Thyroid gland (tissue), 4 donors: ENCODE measurements at regions not wholly inside any gene's neighbourhood (a gene's known extent, or its start where the extent isn't known, plus 50 kb on each side); places are given as distances from the start of the nearest gene placed in this dataset.

Source experiments
- DNase-seq, 2 donors: peaks; one replicate each; pipeline ENCODE4 v3.0.0-alpha.2; 2019
- H3K27ac ChIP-seq, 3 donors: fragments of 200-600 bp; sonication (generic); 1 replicate in 2 of 3; 2 replicates in 1 of 3; pipeline ENCODE4 v1.5.1; 2016 to 2019; ENCODE audit warnings: mild to moderate bottlenecking in 1 of 3, moderate library complexity in 1 of 3
- H3K27me3 ChIP-seq: fragments of 200-600 bp; sonication (generic); one replicate; pipeline ENCODE4 v1.5.1; 2019
- H3K36me3 ChIP-seq, 2 donors: fragments of 200-600 bp; sonication (generic); one replicate each; pipeline ENCODE4 v1.5.1; 2016 to 2019
- H3K4me1 ChIP-seq, 2 donors: fragments of 200-600 bp; sonication (generic); one replicate each; pipeline ENCODE4 v1.5.1; 2017 to 2019
- H3K4me3 ChIP-seq, 3 donors: fragments of 200-600 bp; sonication (generic); replicated peaks in 1 of 3; 1 replicate in 2 of 3; 2 replicates in 1 of 3; pipeline ENCODE4 v1.5.1; 2016; ENCODE audit warnings: mild to moderate bottlenecking in 1 of 3
- H3K9me3 ChIP-seq: fragments of 200-600 bp; sonication (generic); one replicate; pipeline ENCODE4 v1.5.1; 2017
- POLR2A ChIP-seq, 2 donors: fragments of 450-650 bp; IDR thresholded peaks; one replicate each; pipeline ENCODE4 v1.6.1; 2017; ENCODE audit warnings: antibody characterized with exemption in 2 of 2, mild to moderate bottlenecking in 2 of 2, moderate library complexity in 1 of 2
- WGBS, 2 donors: methylation state at CpG; one replicate each; pipeline ENCODE4 v1.1.5; 2017; 5-methylcytosine and 5-hydroxymethylcytosine counted together
- intact Hi-C: fragments of 100-400 bp; cut with DNase I; formaldehyde crosslinking; loops from one replicate; pipeline ENCODE4 v1.15.1; 2023
- TF ChIP-seq, protein P1 (sequence below), 6 experiments: fragments of 200-600 bp in 3 of 6; fragments of 450-650 bp in 3 of 6; sonication (generic) in 3 of 6; IDR thresholded peaks; one replicate each; pipeline ENCODE4 v1.5.1; 2016 to 2019; ENCODE audit warnings: antibody characterized with exemption in 6 of 6, mild to moderate bottlenecking in 2 of 6, inconsistent platforms in 1 of 6, moderate library complexity in 1 of 6

DNA sequence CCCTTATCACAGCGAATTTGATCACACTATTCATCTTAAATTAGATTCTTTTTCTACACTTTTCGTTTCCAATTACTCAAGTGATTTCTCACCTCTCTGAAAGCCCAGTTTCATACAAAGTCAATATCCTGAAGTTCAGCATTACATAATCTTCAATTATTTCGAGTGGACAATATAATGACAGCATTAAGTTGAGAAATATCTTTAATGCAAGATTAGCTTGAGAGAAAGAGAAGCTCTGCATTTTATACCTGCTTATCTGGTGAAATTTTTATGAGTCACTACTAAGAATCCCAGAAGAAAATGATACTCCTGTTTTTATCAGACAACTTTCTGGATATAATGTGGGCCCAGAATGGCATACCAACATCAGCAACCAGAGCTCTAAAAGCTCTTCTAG, 509.6 kb downstream of the KCNJ2 start:
- DNase-seq = no peak
- Histone ChIP-seq H3K36me3 (no peaks in the 10 kb centered on the region), H3K4me1 (no peaks in the 10 kb centered on the region), H3K9me3 (no peaks in the 10 kb centered on the region), H3K4me3 (no peak overlapping the region), H3K27me3 (no peaks in the 10 kb centered on the region), H3K27ac (no peak overlapping the region)
- intact Hi-C loops = no loop called here
- WGBS, 2 donors = 77 to 81% methylated on average over 3 of the region's 3 CpGs
- TF ChIP-seq POLR2A (IDR thresholded peaks at IDR 0.05) = no peak
- TF ChIP-seq, protein P1, sequence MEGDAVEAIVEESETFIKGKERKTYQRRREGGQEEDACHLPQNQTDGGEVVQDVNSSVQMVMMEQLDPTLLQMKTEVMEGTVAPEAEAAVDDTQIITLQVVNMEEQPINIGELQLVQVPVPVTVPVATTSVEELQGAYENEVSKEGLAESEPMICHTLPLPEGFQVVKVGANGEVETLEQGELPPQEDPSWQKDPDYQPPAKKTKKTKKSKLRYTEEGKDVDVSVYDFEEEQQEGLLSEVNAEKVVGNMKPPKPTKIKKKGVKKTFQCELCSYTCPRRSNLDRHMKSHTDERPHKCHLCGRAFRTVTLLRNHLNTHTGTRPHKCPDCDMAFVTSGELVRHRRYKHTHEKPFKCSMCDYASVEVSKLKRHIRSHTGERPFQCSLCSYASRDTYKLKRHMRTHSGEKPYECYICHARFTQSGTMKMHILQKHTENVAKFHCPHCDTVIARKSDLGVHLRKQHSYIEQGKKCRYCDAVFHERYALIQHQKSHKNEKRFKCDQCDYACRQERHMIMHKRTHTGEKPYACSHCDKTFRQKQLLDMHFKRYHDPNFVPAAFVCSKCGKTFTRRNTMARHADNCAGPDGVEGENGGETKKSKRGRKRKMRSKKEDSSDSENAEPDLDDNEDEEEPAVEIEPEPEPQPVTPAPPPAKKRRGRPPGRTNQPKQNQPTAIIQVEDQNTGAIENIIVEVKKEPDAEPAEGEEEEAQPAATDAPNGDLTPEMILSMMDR (IDR thresholded peaks at IDR 0.05) = no peak

GRCh38 chr17:70683936-70684335, 514.6 kb downstream of the KCNJ2 start:
- TF ChIP-seq POLR2A (IDR thresholded peaks at IDR 0.05) = no peak
- TF ChIP-seq, protein P1 (IDR thresholded peaks at IDR 0.05) = no peak
- H3K9me3 ChIP-seq = no peaks in the 10 kb centered on the region
- no peaks in the 10 kb centered on the region for H3K27me3 ChIP-seq
- H3K4me3 ChIP-seq = no peak overlapping the region
- WGBS, 2 donors = 70 to 93% methylated on average over 4 of the region's 4 CpGs
- H3K27ac ChIP-seq = no peak overlapping the region
- intact Hi-C loops = no loop called here
- H3K4me1 ChIP-seq = no peaks in the 10 kb centered on the region
- DNase-seq = no peak
- no peaks in the 10 kb centered on the region for H3K36me3 ChIP-seq

DNA sequence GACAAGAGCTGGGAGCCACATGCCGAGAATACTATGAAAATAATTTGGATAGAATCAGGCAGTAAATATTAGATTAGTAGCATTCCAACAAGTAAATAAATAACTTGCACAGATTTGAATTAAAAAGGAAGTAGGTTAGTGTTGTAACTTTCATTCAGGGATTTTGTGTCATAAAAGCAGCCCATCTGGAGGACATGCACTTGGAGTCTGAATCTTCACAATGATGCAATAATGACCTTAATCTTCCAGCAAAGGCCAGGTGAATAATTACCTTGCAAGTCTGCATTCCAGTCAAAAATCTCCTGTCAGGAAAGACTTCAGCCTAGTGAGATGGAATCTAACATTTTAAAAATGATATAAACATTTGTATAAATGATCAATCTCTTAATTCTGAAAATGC, 518.1 kb downstream of the KCNJ2 start:
- no peaks in the 10 kb centered on the region for H3K27me3 ChIP-seq
- no peaks in the 10 kb centered on the region for H3K4me1 ChIP-seq
- intact Hi-C loops = no loop called here
- H3K36me3 ChIP-seq = no peaks in the 10 kb centered on the region
- 80 to 84% methylated on average over 1 of the region's 1 CpG for WGBS, 2 donors
- no peak overlapping the region for H3K4me3 ChIP-seq
- no peaks in the 10 kb centered on the region for H3K9me3 ChIP-seq
- no peak for DNase-seq
- TF ChIP-seq, protein P1 (IDR thresholded peaks at IDR 0.05) = no peak
- TF ChIP-seq POLR2A (IDR thresholded peaks at IDR 0.05) = no peak
- H3K27ac ChIP-seq = no peak overlapping the region

GRCh38 chr17:70691150-70691549, 521.8 kb downstream of the KCNJ2 start:
- Histone ChIP-seq H3K4me3 (no peak overlapping the region), H3K9me3 (no peaks in the 10 kb centered on the region), H3K4me1 (no peaks in the 10 kb centered on the region), H3K36me3 (no peaks in the 10 kb centered on the region), H3K27me3 (no peaks in the 10 kb centered on the region), H3K27ac (no peak overlapping the region)
- WGBS, 2 donors = 77 to 81% methylated on average over 2 of the region's 2 CpGs
- TF ChIP-seq, protein P1 (IDR thresholded peaks at IDR 0.05) = no peak
- no peak for TF ChIP-seq POLR2A (IDR thresholded peaks at IDR 0.05)
- no peak for DNase-seq
- intact Hi-C loops = no loop called here

- no peak overlapping the region for H3K27ac ChIP-seq
- no peaks in the 10 kb centered on the region for H3K36me3 ChIP-seq
- TF ChIP-seq, protein P1 (IDR thresholded peaks at IDR 0.05) = no peak
- no peak for TF ChIP-seq POLR2A (IDR thresholded peaks at IDR 0.05)
- 73 to 74% methylated on average over 2 of the region's 2 CpGs for WGBS, 2 donors
- no peak for DNase-seq
- no peaks in the 10 kb centered on the region for H3K4me1 ChIP-seq
- H3K27me3 ChIP-seq = no peaks in the 10 kb centered on the region
- H3K9me3 ChIP-seq = no peaks in the 10 kb centered on the region
- intact Hi-C loops = no loop called here
- H3K4me3 ChIP-seq = no peak overlapping the region
Observed at GRCh38 chr17:70699408-70699807, 530.1 kb downstream of the KCNJ2 start.
